ENCODE measurements at regions not wholly inside any gene's neighbourhood (a gene's known extent, or its start where the extent isn't known, plus 50 kb on each side); places are given as distances from the start of the nearest gene placed in this dataset.

GRCh38 chrY:8092926-8093325 lies 1181.4 kb upstream of the AMELY start:
- Histone ChIP-seq H3K27ac (replicated peaks) (no peak overlapping the region), H3K9me3 (replicated peaks) (no peaks in the 10 kb centered on the region), H3K36me3 (no peaks in the 10 kb centered on the region), H3K4me3 (no peak overlapping the region), H3K4me1 (no peaks in the 10 kb centered on the region), H3K27me3 (ENCODE audit: low read depth) (no peaks in the 10 kb centered on the region)
- intact Hi-C loops (cut with micrococcal nuclease) = no loop called here
- no peak for DNase-seq
- no peak for TF ChIP-seq CTCF (IDR thresholded peaks at IDR 0.05; ENCODE audit: borderline replicate concordance)

GRCh38 chrY:8085925-8086324 lies 1174.4 kb upstream of the AMELY start:
- Histone ChIP-seq H3K9me3 (replicated peaks) (no peaks in the 10 kb centered on the region), H3K27me3 (ENCODE audit: low read depth) (no peaks in the 10 kb centered on the region), H3K36me3 (no peaks in the 10 kb centered on the region), H3K4me3 (no peak overlapping the region), H3K27ac (replicated peaks) (no peak overlapping the region), H3K4me1 (no peaks in the 10 kb centered on the region)
- intact Hi-C loops (cut with micrococcal nuclease) = no loop called here
- no peak for DNase-seq
- no peak for TF ChIP-seq CTCF (IDR thresholded peaks at IDR 0.05; ENCODE audit: borderline replicate concordance)

- no peak for TF ChIP-seq CTCF (IDR thresholded peaks at IDR 0.05; ENCODE audit: borderline replicate concordance)
Measured at GRCh38 chrY:8084192-8084591, 1172.6 kb upstream of the AMELY start.

GRCh38 chrY:8081151-8081550 lies 1169.6 kb upstream of the AMELY start:
- H3K4me3 ChIP-seq = no peak overlapping the region
- intact Hi-C loops (cut with micrococcal nuclease) = no loop called here
- no peak for DNase-seq
- no peaks in the 10 kb centered on the region for H3K36me3 ChIP-seq
- TF ChIP-seq CTCF (IDR thresholded peaks at IDR 0.05; ENCODE audit: borderline replicate concordance) = no peak
- no peak overlapping the region for H3K27ac ChIP-seq (replicated peaks)
- no peaks in the 10 kb centered on the region for H3K27me3 ChIP-seq (ENCODE audit: low read depth)
- no peaks in the 10 kb centered on the region for H3K9me3 ChIP-seq (replicated peaks)
- no peaks in the 10 kb centered on the region for H3K4me1 ChIP-seq

More at GRCh38 chrY:8084192-8084591, 1172.6 kb upstream of the AMELY start:
- Histone ChIP-seq H3K27ac (replicated peaks) (no peak overlapping the region), H3K4me1 (no peaks in the 10 kb centered on the region), H3K4me3 (no peak overlapping the region), H3K27me3 (ENCODE audit: low read depth) (no peaks in the 10 kb centered on the region), H3K9me3 (replicated peaks) (no peaks in the 10 kb centered on the region), H3K36me3 (no peaks in the 10 kb centered on the region)
- intact Hi-C loops (cut with micrococcal nuclease) = no loop called here
- DNase-seq = no peak

GRCh38 chrY:8065220-8065619 lies 1153.7 kb upstream of the AMELY start:
- Histone ChIP-seq H3K9me3 (replicated peaks) (no peaks in the 10 kb centered on the region), H3K27me3 (ENCODE audit: low read depth) (no peaks in the 10 kb centered on the region), H3K4me3 (no peak overlapping the region), H3K36me3 (no peaks in the 10 kb centered on the region), H3K4me1 (no peaks in the 10 kb centered on the region), H3K27ac (replicated peaks) (peak overlapping the region; percentile 57)
- TF ChIP-seq CTCF (IDR thresholded peaks at IDR 0.05; ENCODE audit: borderline replicate concordance) = no peak
- no peak for DNase-seq
- intact Hi-C loops (cut with micrococcal nuclease) = no loop called here

- H3K36me3 ChIP-seq = no peaks in the 10 kb centered on the region
- no peaks in the 10 kb centered on the region for H3K4me1 ChIP-seq
- no peaks in the 10 kb centered on the region for H3K9me3 ChIP-seq (replicated peaks)
- DNase-seq = no peak
- intact Hi-C loops (cut with micrococcal nuclease) = no loop called here
- H3K4me3 ChIP-seq = no peak overlapping the region
- no peak for TF ChIP-seq CTCF (IDR thresholded peaks at IDR 0.05; ENCODE audit: borderline replicate concordance)
- H3K27ac ChIP-seq (replicated peaks) = peak overlapping the region; percentile 57
- H3K27me3 ChIP-seq (ENCODE audit: low read depth) = no peaks in the 10 kb centered on the region
Measured at GRCh38 chrY:8064500-8064899, 1152.9 kb upstream of the AMELY start.
